ENCODE measurements at regions not wholly inside any gene's neighbourhood (a gene's known extent, or its start where the extent isn't known, plus 50 kb on each side); places are given as distances from the start of the nearest gene placed in this dataset.

DNA sequence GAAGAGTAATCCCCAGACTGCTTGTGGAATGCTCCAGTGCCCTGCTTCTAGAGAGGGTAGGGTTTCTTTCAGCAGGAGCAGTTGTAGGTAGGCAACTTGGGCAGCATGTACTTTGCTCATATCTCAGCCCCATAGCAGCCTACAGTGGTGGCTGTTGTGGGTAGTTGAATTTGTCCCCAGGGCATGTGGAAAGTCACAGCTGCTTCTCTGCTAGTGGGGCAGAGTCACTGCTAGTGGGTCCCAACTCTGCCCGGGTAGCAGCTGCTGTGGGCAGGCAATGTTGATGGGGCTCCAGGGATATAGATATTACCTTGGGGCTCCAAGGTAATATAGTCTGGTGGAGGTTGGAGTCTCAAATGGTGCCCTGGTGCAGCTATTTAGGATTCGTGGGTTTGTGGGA lies 174.5 kb downstream of the OTOL1 start:
- CTCF ChIA-PET, result no interaction called here

DNA sequence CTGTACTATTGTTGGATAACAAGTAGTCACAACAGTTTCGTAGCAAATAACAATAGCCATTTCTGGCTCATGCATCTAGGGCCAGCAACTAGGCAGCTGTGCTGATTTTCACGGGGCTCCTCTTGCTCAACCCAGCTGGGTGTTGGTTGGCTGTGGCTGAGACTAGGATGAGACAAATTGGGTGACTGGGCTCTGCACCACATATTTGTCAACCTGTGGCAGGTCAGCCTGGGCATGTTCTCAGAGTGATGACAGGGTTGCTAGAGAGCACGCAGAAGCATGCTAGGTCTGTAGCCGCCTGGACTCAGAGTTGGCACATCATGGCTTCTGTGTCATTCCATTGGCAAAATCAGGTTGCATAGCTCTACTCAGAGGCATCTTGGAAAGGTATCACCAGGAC lies 175.9 kb downstream of the OTOL1 start:
- DNase-seq, result no peak
- Histone ChIP-seq H3K9me2 (replicated peaks; ENCODE audit: low read length) (no peaks in the 10 kb centered on the region), H3K79me2 (ENCODE audit: low read length) (no peaks in the 10 kb centered on the region), H4K20me1 (ENCODE audit: low read length) (no peaks in the 10 kb centered on the region), H3K36me3 (ENCODE audit: low read depth, low read length) (no peaks in the 10 kb centered on the region), H2AFZ (ENCODE audit: low read length) (no peak overlapping the region), H3K4me2 (ENCODE audit: low read length) (no peak overlapping the region), H3F3A (ENCODE audit: low read length, unreplicated experiment) (no peaks in the 10 kb centered on the region), H3K4me1 (ENCODE audit: insufficient read depth, low read length) (no peaks in the 10 kb centered on the region), H3K27me3 (ENCODE audit: low read length) (no peaks in the 10 kb centered on the region), H3K9me3 (ENCODE audit: low read length) (no peaks in the 10 kb centered on the region), H3K4me3 (ENCODE audit: low read length) (no peak overlapping the region), H3K9ac (ENCODE audit: low read length) (no peak overlapping the region), H3K27ac (ENCODE audit: low read length) (no peak overlapping the region)
- POLR2A ChIA-PET (ENCODE audit: unreplicated experiment), result no interaction called here
- ATAC-seq, result no peak
- intact Hi-C loops (cut with micrococcal nuclease), result no loop called here
- BruUV-seq (replicated peaks), result no TSS peak
- CTCF ChIA-PET, result no interaction called here
- TF ChIP-seq EZH2phosphoT487 (IDR thresholded peaks at IDR 0.05; ENCODE audit: borderline replicate concordance, low read length), result no peak
- no peak for TF ChIP-seq EZH2 (IDR thresholded peaks at IDR 0.05; ENCODE audit: low read length, unreplicated experiment)
- TF ChIP-seq, protein P1, sequence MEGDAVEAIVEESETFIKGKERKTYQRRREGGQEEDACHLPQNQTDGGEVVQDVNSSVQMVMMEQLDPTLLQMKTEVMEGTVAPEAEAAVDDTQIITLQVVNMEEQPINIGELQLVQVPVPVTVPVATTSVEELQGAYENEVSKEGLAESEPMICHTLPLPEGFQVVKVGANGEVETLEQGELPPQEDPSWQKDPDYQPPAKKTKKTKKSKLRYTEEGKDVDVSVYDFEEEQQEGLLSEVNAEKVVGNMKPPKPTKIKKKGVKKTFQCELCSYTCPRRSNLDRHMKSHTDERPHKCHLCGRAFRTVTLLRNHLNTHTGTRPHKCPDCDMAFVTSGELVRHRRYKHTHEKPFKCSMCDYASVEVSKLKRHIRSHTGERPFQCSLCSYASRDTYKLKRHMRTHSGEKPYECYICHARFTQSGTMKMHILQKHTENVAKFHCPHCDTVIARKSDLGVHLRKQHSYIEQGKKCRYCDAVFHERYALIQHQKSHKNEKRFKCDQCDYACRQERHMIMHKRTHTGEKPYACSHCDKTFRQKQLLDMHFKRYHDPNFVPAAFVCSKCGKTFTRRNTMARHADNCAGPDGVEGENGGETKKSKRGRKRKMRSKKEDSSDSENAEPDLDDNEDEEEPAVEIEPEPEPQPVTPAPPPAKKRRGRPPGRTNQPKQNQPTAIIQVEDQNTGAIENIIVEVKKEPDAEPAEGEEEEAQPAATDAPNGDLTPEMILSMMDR (conservative IDR thresholded peaks at IDR 0.05; ENCODE audit: low read depth, low read length), result no peak

More for the DNA sequence above, 174.5 kb downstream of the OTOL1 start:
- H3K9me3 ChIP-seq (ENCODE audit: low read length), result no peaks in the 10 kb centered on the region
- ATAC-seq, result no peak
- intact Hi-C loops (cut with micrococcal nuclease), result no loop called here
- no peak for DNase-seq
- TF ChIP-seq, protein P1 (conservative IDR thresholded peaks at IDR 0.05; ENCODE audit: low read depth, low read length), result no peak
- TF ChIP-seq EZH2 (IDR thresholded peaks at IDR 0.05; ENCODE audit: low read length, unreplicated experiment) (no peak), EZH2phosphoT487 (IDR thresholded peaks at IDR 0.05; ENCODE audit: borderline replicate concordance, low read length) (no peak)
- H3K27ac ChIP-seq (ENCODE audit: low read length), result no peak overlapping the region
- POLR2A ChIA-PET (ENCODE audit: unreplicated experiment), result no interaction called here
- no peak overlapping the region for H3K9ac ChIP-seq (ENCODE audit: low read length)
- BruUV-seq (replicated peaks), result no TSS peak
- H2AFZ ChIP-seq (ENCODE audit: low read length), result no peak overlapping the region
- H3K27me3 ChIP-seq (ENCODE audit: low read length), result no peaks in the 10 kb centered on the region
- no peaks in the 10 kb centered on the region for H3K9me2 ChIP-seq (replicated peaks; ENCODE audit: low read length)
- no peaks in the 10 kb centered on the region for H3K36me3 ChIP-seq (ENCODE audit: low read depth, low read length)
- H3K4me1 ChIP-seq (ENCODE audit: insufficient read depth, low read length), result no peaks in the 10 kb centered on the region
- H3K4me3 ChIP-seq (ENCODE audit: low read length), result no peak overlapping the region
- no peaks in the 10 kb centered on the region for H4K20me1 ChIP-seq (ENCODE audit: low read length)
- no peaks in the 10 kb centered on the region for H3F3A ChIP-seq (ENCODE audit: low read length, unreplicated experiment)
- no peaks in the 10 kb centered on the region for H3K79me2 ChIP-seq (ENCODE audit: low read length)
- H3K4me2 ChIP-seq (ENCODE audit: low read length), result no peak overlapping the region

DNA sequence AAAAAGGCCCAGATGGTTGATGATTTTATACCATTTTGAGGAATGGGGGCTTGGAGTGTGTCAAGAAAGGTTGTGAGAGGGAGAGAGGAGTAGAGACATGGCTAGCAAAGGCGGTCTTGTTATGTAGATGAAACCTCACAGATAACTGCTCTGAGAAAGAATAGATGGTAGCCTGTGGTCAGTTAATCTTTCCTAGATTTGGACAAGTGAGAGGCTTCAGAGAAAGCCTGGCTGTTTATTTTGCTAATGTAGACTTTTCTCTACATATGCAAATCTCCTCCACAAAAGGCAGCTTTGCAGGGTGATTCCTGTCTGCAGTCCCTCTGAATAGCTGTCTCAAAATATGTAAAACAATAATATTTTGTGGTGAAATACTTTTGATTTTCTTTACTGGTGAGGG lies 177.3 kb downstream of the OTOL1 start:
- Histone ChIP-seq H3K9me3 (ENCODE audit: low read length) (no peaks in the 10 kb centered on the region), H3K4me2 (ENCODE audit: low read length) (no peak overlapping the region), H3F3A (ENCODE audit: low read length, unreplicated experiment) (no peaks in the 10 kb centered on the region), H4K20me1 (ENCODE audit: low read length) (no peaks in the 10 kb centered on the region), H3K4me3 (ENCODE audit: low read length) (no peak overlapping the region), H3K27me3 (ENCODE audit: low read length) (no peaks in the 10 kb centered on the region), H2AFZ (ENCODE audit: low read length) (no peak overlapping the region), H3K36me3 (ENCODE audit: low read depth, low read length) (no peaks in the 10 kb centered on the region), H3K9ac (ENCODE audit: low read length) (no peak overlapping the region), H3K79me2 (ENCODE audit: low read length) (no peaks in the 10 kb centered on the region), H3K9me2 (replicated peaks; ENCODE audit: low read length) (no peaks in the 10 kb centered on the region), H3K4me1 (ENCODE audit: insufficient read depth, low read length) (no peaks in the 10 kb centered on the region), H3K27ac (ENCODE audit: low read length) (no peak overlapping the region)
- POLR2A ChIA-PET (ENCODE audit: unreplicated experiment), result no interaction called here
- no peak for DNase-seq
- no TSS peak for BruUV-seq (replicated peaks)
- CTCF ChIA-PET, result no interaction called here
- ATAC-seq, result no peak
- TF ChIP-seq EZH2 (IDR thresholded peaks at IDR 0.05; ENCODE audit: low read length, unreplicated experiment), result no peak
- TF ChIP-seq EZH2phosphoT487 (IDR thresholded peaks at IDR 0.05; ENCODE audit: borderline replicate concordance, low read length), result no peak
- TF ChIP-seq, protein P1 (conservative IDR thresholded peaks at IDR 0.05; ENCODE audit: low read depth, low read length), result no peak
- intact Hi-C loops (cut with micrococcal nuclease), result no loop called here
